Neutrophil (primary cell): ENCODE measurements at regions not wholly inside any gene's neighbourhood (a gene's known extent, or its start where the extent isn't known, plus 50 kb on each side); places are given as distances from the start of the nearest gene placed in this dataset.

ENCODE experiments used
- H3K27ac ChIP-seq: fragments of 200-600 bp; sonication (generic); 2 replicates; pipeline ENCODE4 v1.5.1; 2016; ENCODE audit warnings: mild to moderate bottlenecking, moderate library complexity
- H3K27me3 ChIP-seq: fragments of 200-600 bp; sonication (generic); 2 replicates; pipeline ENCODE4 v1.6.0; 2016; ENCODE audit warnings: mild to moderate bottlenecking
- H3K36me3 ChIP-seq: fragments of 200-600 bp; sonication (generic); 2 replicates; pipeline ENCODE4 v1.5.1; 2017
- H3K4me1 ChIP-seq, 2 experiments: fragments of 200-600 bp in 1 of 2; sonication (generic) in 1 of 2; 1 replicate in 1 of 2; 2 replicates in 1 of 2; pipeline versions ENCODE4 v1.5.1 to v1.6.1; 2013 to 2016; ENCODE audit warnings: low read depth in 1 of 2, low read length in 1 of 2, mild to moderate bottlenecking in 1 of 2, moderate library complexity in 1 of 2; ENCODE audit not compliant: control insufficient read depth in 1 of 2, insufficient read depth in 1 of 2
- H3K4me3 ChIP-seq, 2 experiments: fragments of 200-600 bp in 1 of 2; sonication (generic) in 1 of 2; 1 replicate in 1 of 2; 2 replicates in 1 of 2; pipeline ENCODE4 v1.5.1; 2013 to 2016; ENCODE audit warnings: low read depth in 1 of 2, low read length in 1 of 2, mild to moderate bottlenecking in 1 of 2, moderate library complexity in 1 of 2
- H3K9me3 ChIP-seq: fragments of 200-600 bp; sonication (generic); 2 replicates; pipeline ENCODE4 v1.5.1; 2016
- CTCF ChIP-seq: fragments of 200-600 bp; sonication (generic); IDR thresholded peaks from 2 replicates; pipeline ENCODE4 v1.5.1; 2016; ENCODE audit warnings: antibody characterized with exemption

- Histone ChIP-seq H3K27ac (no peak overlapping the region), H3K27me3 (no peaks in the 10 kb centered on the region), H3K4me3 (no peak overlapping the region), H3K9me3 (no peaks in the 10 kb centered on the region), H3K36me3 (no peaks in the 10 kb centered on the region), H3K4me1 (peaks cover 22 to 24% of the 10 kb centered on the region in 2 experiments)
- no peak for TF ChIP-seq CTCF
These were observed 117.0 kb upstream of the RET start for GRCh38 chr10:42959833-42960232.

DNA sequence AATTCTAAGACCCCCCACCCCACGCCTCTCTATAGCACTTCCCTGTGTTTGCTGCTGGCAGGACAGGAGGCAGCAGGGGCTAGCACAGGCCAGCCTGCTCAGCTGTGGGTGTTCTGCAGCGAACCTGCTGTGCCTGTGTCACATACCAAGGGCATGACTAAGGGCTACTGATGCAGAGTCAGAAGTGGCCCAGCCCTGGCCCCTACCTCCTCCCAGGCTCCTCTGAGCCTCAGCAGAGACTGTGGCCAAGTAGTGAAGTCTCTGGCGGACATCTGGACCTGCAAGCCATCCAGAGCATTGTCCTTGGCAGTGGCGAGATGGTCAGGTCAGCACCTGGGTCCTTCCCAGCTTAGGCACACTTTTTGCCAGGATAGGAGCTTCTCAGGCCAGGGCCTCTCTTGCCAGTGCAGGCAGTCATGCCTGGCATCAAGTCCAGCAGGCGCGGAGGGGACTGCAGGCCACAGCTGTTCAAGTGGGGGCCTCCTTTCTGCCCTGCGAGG, 116.3 kb upstream of the RET start:
- Histone ChIP-seq H3K4me3 (no peak overlapping the region), H3K4me1 (peaks cover 22 to 24% of the 10 kb centered on the region in 2 experiments), H3K9me3 (no peaks in the 10 kb centered on the region), H3K27me3 (no peaks in the 10 kb centered on the region), H3K36me3 (no peaks in the 10 kb centered on the region), H3K27ac (no peak overlapping the region)
- no peak for TF ChIP-seq CTCF

GRCh38 chr10:42960991-42961795, 115.7 kb upstream of the RET start:
- H3K4me1 ChIP-seq = peaks cover 22 to 24% of the 10 kb centered on the region in 2 experiments
- H3K9me3 ChIP-seq = no peaks in the 10 kb centered on the region
- no peaks in the 10 kb centered on the region for H3K36me3 ChIP-seq
- H3K4me3 ChIP-seq = no peak overlapping the region
- H3K27ac ChIP-seq = no peak overlapping the region
- no peaks in the 10 kb centered on the region for H3K27me3 ChIP-seq
- TF ChIP-seq CTCF = no peak

DNA sequence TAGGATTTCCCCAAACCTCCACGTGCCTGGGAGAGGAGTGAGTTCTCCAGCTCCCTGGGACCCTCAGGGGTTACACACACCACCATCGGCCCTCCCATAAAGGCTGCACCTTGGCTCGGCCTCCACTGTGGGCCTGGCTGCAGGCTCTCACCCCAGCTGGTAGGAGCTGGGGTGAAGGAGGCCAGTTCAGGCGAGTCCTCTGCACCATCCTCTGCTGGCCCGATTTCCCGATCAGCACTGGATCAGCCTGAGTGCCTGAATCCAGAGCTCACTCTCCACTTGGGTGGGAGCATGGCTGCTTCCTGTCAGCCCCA, 115.1 kb upstream of the RET start:
- no peaks in the 10 kb centered on the region for H3K9me3 ChIP-seq
- H3K4me1 ChIP-seq = peaks cover 22 to 24% of the 10 kb centered on the region in 2 experiments
- no peak overlapping the region for H3K4me3 ChIP-seq
- TF ChIP-seq CTCF = no peak
- no peaks in the 10 kb centered on the region for H3K27me3 ChIP-seq
- H3K36me3 ChIP-seq = no peaks in the 10 kb centered on the region
- no peak overlapping the region for H3K27ac ChIP-seq

- no peak overlapping the region for H3K27ac ChIP-seq
- H3K4me1 ChIP-seq = peaks cover 22 to 24% of the 10 kb centered on the region in 2 experiments
- no peak overlapping the region for H3K4me3 ChIP-seq
- H3K27me3 ChIP-seq = no peaks in the 10 kb centered on the region
- H3K9me3 ChIP-seq = no peaks in the 10 kb centered on the region
- TF ChIP-seq CTCF = no peak
- H3K36me3 ChIP-seq = no peaks in the 10 kb centered on the region
These were observed 114.6 kb upstream of the RET start for GRCh38 chr10:42962110-42962901.
